NCI-H128 (cell line): ENCODE measurements at regions not wholly inside any gene's neighbourhood (a gene's known extent, or its start where the extent isn't known, plus 50 kb on each side); places are given as distances from the start of the nearest gene placed in this dataset.

Experiments used
- DNase-seq: peaks from one replicate; lab custom pipeline; 2025; ENCODE audit not compliant: unreplicated experiment; lab: John Stamatoyannopoulos, UW

- no peak for DNase-seq
These were observed 59.6 kb upstream of the CDH13 start for GRCh38 chr16:82567175-82567574.

DNA sequence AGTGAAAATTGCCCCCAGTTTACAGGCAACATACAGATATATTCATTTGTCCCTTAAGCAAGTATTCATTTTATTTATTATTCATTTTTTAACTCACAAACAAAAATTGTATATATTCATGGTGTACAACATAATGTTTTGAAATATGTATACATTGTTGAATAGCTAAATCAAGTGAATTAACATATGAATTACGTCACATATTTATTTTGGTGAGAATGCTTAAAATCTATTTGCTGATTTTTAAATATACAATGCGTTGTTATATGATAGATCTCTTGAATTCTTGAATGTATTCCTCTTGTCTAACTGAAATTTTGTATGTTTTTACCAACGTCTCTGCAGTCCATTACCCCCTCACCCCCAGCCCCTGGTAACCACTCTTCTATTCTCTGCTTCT is 63.4 kb upstream of the CDH13 start:
- no peak for DNase-seq

DNA sequence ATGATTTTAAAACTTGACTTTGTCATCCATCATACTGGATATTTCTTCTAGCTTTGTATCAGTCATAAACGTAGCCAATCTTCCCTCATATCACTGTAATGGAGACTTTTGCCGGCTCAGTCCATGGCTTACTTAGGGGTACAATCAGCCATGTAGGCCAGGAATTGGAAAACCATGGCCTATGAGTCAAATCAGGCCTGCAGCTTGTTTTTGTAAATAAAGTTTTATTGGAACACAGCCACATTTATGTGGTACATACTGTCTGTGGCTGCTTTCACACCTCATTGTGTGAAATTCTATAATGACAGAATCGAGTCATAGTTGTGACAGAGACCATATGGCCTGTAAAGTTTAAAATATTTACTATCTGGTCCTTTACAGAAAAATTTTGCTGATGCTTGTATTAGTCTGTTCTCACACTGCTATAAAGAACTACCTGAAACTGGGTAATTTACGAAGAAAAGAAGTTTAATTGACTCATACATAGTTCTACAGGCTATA is 64.5 kb upstream of the CDH13 start:
- no peak for DNase-seq

- DNase-seq: no peak
These were observed 65.9 kb upstream of the CDH13 start for GRCh38 chr16:82560805-82561325.

GRCh38 chr16:82544378-82545160 is 82.2 kb upstream of the CDH13 start:
- no peak for DNase-seq

- no peak for DNase-seq
These were observed 84.1 kb upstream of the CDH13 start for GRCh38 chr16:82542714-82543113.

- DNase-seq: no peak
These were observed 85.7 kb upstream of the CDH13 start for GRCh38 chr16:82541103-82541502.

DNA sequence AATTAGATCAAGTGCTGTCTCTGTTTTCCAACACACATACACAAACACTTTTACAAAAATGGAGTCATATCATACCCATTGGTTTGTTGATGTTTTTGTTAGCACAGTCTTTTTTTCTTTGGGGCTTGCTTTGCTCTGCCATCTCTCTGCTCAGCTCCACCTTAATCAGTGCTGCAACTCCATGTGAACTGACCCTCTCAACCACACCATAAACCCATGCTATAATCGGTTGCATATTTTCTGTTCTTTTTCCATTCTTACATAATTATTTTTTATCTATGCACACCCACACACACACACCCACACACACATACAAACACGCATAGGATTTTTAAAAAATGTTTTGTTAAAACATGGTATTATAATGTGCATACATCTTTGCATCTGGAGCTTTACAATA is 91.0 kb upstream of the CDH13 start:
- DNase-seq: no peak

GRCh38 chr16:82535262-82535661 is 91.5 kb upstream of the CDH13 start:
- no peak for DNase-seq

DNA sequence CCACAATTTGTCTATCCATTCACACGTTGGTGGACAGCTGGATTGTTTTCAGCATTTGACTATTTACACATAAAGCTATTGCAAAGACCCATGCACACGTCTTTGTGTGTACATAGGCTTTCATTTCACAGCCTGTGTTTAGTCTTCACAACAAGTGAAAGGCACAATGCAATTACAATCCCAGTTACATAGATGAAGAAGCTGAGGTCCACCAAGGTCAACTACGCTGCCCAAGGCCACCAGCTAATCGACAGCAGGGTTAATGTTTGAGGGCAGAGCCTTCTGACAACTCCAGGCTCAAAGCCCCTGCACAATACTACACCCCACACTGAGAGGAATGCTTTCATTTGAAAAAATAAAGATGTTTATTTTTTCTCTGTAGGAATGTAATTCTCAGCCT is 93.6 kb upstream of the CDH13 start:
- DNase-seq: no peak

DNA sequence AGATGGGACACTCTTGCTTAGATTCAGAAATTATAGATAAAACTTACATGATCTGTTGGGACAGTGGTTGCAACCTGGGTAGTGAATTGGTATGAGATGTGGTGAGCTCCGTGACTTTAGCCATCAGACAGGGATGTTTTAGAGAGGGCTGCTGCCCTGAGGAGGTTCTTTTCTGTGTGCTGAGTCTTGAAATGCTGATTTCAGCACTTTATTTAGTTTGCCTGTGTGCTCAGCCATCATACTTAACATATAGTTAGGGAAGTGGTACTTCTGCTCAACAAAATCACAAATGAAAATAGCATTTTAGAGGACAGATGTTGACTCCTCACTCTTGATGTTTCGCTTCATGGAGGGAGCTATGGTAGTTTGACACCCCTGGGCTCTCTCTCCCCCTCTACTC is 95.9 kb upstream of the CDH13 start:
- DNase-seq: no peak

DNA sequence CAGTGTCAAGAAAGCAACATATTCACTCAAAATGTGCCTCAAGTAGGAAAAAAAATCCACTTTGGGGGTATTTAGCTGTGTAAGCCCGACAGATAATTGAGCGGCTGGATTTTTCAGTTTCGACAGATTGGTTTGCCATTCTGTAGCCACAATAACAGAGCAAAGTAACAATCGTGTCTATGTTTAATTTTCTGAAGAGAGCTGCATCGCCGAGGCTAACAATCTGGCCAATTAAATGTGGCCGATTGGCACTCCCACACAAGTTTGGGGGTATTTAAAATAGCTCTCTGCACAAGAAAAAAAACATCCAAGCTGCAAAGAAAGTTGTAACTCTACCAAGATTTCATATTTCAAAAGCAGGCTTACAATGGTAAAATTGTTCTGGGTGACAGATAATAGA is 99.7 kb upstream of the CDH13 start:
- no peak for DNase-seq

DNA sequence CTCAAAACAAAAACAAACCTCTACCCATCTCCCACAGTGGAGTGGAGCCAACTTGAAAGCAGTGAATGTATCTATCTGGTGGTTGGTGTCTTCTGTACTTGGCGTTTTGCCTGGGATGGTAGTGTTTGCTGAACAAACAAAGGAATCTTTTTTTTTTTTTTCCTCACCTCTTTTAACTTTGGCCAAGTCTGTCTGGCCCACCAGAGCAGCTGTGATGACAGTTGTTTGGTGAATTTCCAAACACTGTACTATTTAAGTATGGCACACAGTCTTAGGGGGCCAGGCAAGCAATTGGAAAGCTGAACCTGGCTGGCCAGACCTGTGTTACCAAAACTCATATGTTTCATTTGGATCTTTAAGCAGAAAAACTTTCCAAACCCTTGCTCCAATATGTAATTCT is 101.8 kb upstream of the CDH13 start:
- DNase-seq: no peak

DNA sequence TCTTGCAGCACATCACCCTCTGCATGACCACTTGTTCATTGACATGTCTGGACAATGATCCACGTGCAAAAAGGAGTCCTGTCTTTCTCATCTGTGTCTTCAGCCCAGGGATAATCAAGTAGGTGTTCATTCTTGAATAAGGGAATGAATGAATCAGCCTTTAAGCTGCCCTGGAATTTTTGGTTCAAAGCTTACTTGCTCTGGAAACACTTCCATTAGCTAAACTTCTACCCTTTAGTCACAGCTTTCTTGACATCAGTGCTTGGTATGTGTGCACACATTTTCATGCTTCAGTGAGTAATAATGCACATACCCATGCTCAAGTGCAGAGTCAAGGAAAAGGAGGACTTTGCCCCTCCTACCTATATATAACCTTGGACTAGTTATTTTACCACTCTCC is 103.0 kb upstream of the CDH13 start:
- DNase-seq: no peak

DNA sequence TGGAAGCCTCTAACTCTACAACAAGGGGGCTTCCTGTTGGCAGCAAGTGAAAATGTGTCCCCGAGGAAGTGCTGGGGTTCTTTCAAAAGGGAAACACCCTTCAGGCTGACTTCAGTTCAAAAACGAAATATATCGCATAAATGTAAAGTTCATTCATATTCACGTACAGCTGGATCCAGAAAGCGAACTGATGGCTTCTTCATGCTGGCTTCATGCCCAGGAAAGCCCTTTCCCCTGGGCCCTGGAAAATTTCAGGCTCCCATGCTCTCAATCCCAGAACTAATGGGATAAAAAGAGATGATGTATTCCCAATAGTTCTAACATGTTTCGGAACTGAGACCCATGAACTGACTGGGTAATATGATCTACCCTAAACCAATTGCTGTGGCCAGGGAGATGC is 104.7 kb upstream of the CDH13 start:
- DNase-seq: no peak

DNA sequence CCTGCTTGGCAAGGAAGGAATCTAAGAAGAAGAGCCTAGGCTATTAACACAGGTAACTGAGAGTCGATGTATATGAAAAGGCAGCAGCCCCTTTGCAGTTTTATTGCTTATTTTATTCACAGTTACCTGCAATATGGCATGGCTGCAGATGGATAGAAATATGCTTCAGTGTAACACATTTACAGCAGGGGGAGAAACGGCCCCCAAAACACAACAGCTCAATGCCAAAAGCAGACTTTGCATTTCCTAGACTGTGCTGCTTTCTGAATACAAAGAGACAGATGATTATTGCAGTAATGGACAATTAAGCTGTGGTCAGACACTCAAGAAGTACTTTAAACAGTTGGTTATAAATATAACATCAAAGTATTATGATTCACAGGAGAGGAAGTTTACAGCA is 108.0 kb upstream of the CDH13 start:
- no peak for DNase-seq

DNA sequence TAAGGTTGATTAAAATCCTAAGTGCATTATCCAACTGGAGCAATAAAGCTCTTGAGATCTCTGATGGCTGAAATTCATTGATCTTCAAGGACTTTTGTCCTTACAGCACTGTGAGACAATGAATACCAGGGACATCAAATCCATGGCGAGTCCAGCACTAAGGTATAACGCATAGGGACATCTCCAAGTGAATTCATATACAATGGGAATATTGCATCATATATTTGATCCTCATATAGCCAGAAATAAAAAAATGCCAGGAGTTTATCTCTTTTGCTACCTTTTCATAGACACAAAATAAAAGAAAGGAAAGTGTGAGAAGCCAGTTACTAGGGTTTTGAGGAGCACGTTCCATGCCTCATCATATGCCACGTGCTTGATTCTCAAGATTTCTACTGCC is 112.5 kb upstream of the CDH13 start:
- DNase-seq: no peak

- DNase-seq: no peak
These were observed 115.9 kb upstream of the CDH13 start for GRCh38 chr16:82510789-82511305.

GRCh38 chr16:82509691-82510430 is 116.9 kb upstream of the CDH13 start:
- no peak for DNase-seq

- peak; percentile 51 for DNase-seq
These were observed 119.8 kb upstream of the CDH13 start for GRCh38 chr16:82506692-82507670.

DNA sequence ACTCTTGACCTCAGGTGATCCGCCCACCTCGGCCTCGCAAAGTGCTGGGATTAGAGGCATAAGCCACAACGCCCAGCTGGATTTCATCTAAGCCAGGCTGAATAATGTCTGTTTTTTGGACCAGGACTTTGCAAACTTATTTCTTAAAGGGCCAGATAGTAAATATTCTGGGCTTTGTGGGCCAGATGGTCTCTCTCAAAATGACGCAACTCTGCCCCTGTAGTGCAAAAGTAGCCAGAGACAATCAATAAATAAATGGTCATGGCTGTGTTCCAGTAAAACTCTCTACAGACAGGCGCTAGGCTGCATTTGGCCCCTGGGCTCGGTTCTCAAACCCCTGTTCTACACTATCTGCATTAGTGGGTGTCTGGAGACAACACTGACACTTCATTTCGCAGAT is 121.9 kb upstream of the CDH13 start:
- no peak for DNase-seq
